GM23338 (cell line): ENCODE measurements at regions not wholly inside any gene's neighbourhood (a gene's known extent, or its start where the extent isn't known, plus 50 kb on each side); places are given as distances from the start of the nearest gene placed in this dataset.
A peak's percentile ranks its signal among the peaks of the same experiment; 100 is the strongest.

ENCODE experiments used
- ATAC-seq: fragments of 200-7000 bp; cut with Tn5 transposase; 3 replicates; pipeline ENCODE4 v1.9.1; 2020
- DNase-seq: peaks from one replicate; pipeline ENCODE4 v3.0.0-alpha.2; 2015; ENCODE audit warnings: low spot score
- H2AFZ ChIP-seq: fragments of 200-600 bp; sonication (generic); 2 replicates; pipeline ENCODE4 v1.8.0; 2016; ENCODE audit warnings: antibody characterized with exemption, mild to moderate bottlenecking, moderate library complexity
- H3F3A ChIP-seq: fragments of 200-600 bp; sonication (generic); replicated peaks from 2 replicates; pipeline ENCODE4 v1.8.0; 2017; ENCODE audit warnings: antibody characterized with exemption, mixed run types, low read depth
- H3K27ac ChIP-seq: fragments of 200-600 bp; sonication (generic); 2 replicates; pipeline ENCODE4 v1.6.1; 2016; ENCODE audit warnings: low read depth
- H3K27me3 ChIP-seq: fragments of 200-600 bp; sonication (generic); 2 replicates; pipeline ENCODE4 v1.8.0; 2016; ENCODE audit warnings: mild to moderate bottlenecking, mixed run types, moderate library complexity; ENCODE audit not compliant: insufficient read depth
- H3K36me3 ChIP-seq: fragments of 200-600 bp; sonication (generic); 2 replicates; pipeline ENCODE4 v1.8.0; 2016; ENCODE audit warnings: mild to moderate bottlenecking; ENCODE audit not compliant: insufficient read depth
- H3K4me1 ChIP-seq: fragments of 200-600 bp; sonication (generic); 2 replicates; pipeline ENCODE4 v1.8.0; 2016; ENCODE audit warnings: mild to moderate bottlenecking, moderate library complexity; ENCODE audit not compliant: insufficient read depth
- H3K4me2 ChIP-seq: fragments of 200-600 bp; sonication (generic); 2 replicates; pipeline ENCODE4 v1.7.1; 2017; ENCODE audit warnings: mixed run types
- H3K4me3 ChIP-seq: fragments of 200-600 bp; sonication (generic); 2 replicates; pipeline ENCODE4 v1.6.1; 2016; ENCODE audit warnings: mixed run types
- H3K79me2 ChIP-seq: fragments of 200-600 bp; sonication (generic); replicated peaks from 2 replicates; pipeline ENCODE4 v1.8.0; 2017; ENCODE audit warnings: mild to moderate bottlenecking; ENCODE audit not compliant: insufficient read depth
- H3K9me2 ChIP-seq: fragments of 200-600 bp; sonication (generic); 2 replicates; pipeline ENCODE4 v1.8.0; 2017; ENCODE audit not compliant: insufficient read depth
- H4K20me1 ChIP-seq: fragments of 200-600 bp; sonication (generic); replicated peaks from 2 replicates; pipeline ENCODE4 v1.8.0; 2017; ENCODE audit warnings: mild to moderate bottlenecking; ENCODE audit not compliant: insufficient read depth
- H3K27ac Mint-ChIP-seq: 2 replicates; pipeline ENCODE4 v1.8.0; 2020; ENCODE audit warnings: inconsistent platforms, mild to moderate bottlenecking, moderate library complexity, mixed read lengths
- H3K27me3 Mint-ChIP-seq: 3 replicates; pipeline ENCODE4 v1.8.0; 2022; ENCODE audit warnings: low read depth, mild to moderate bottlenecking, moderate library complexity, mixed read lengths, inconsistent platforms; ENCODE audit not compliant: insufficient read depth, poor library complexity
- H3K36me3 Mint-ChIP-seq: 3 replicates; pipeline ENCODE4 v1.8.0; 2021; ENCODE audit warnings: low read depth, mild to moderate bottlenecking, inconsistent platforms, moderate library complexity, mixed read lengths
- H3K4me1 Mint-ChIP-seq: 3 replicates; pipeline ENCODE4 v1.8.0; 2020; ENCODE audit warnings: mild to moderate bottlenecking, inconsistent platforms, mixed read lengths
- H3K4me3 Mint-ChIP-seq: 3 replicates; pipeline ENCODE4 v1.8.0; 2021; ENCODE audit warnings: moderate library complexity, mild to moderate bottlenecking, inconsistent platforms, mixed read lengths
- H3K9me3 Mint-ChIP-seq: 3 replicates; pipeline ENCODE4 v1.8.0; 2020; ENCODE audit warnings: moderate library complexity, mild to moderate bottlenecking, inconsistent platforms, mixed read lengths
- EZH2phosphoT487 ChIP-seq: fragments of 200-600 bp; sonication (generic); IDR thresholded peaks from one replicate; pipeline ENCODE4 v1.8.1; 2018; ENCODE audit warnings: antibody characterized with exemption; ENCODE audit not compliant: unreplicated experiment
- JUNB ChIP-seq: IDR thresholded peaks from one replicate; pipeline ENCODE4 v1.6.1; 2016; ENCODE audit warnings: antibody characterized with exemption; ENCODE audit not compliant: unreplicated experiment
- REST ChIP-seq: IDR thresholded peaks from one replicate; pipeline ENCODE4 v1.6.1; 2018; ENCODE audit warnings: antibody characterized with exemption; ENCODE audit not compliant: unreplicated experiment
- ZNF331 ChIP-seq: fragments of 250-450 bp; sonication (Bioruptor Pico); IDR thresholded peaks from 2 replicates; pipeline ENCODE4 v1.5.0; 2020; ENCODE audit warnings: low read depth, mild to moderate bottlenecking, moderate library complexity
- ZNF462 ChIP-seq: fragments of 250-450 bp; sonication (Bioruptor Pico); IDR thresholded peaks from 2 replicates; pipeline ENCODE4 v1.5.0; 2020; ENCODE audit warnings: mild to moderate bottlenecking, moderate library complexity

- no peak for TF ChIP-seq ZNF462 (CRISPR knock-in tag)
- TF ChIP-seq ZNF331 (CRISPR knock-in tag): no peak
These were observed 247.7 kb upstream of the HSF2 start (continued) for GRCh38 chr6:122151763-122152162.

- H3K9me3 Mint-ChIP-seq: no peaks in the 10 kb centered on the region
- peak; percentile 34 for DNase-seq
These were observed 245.9 kb upstream of the HSF2 start for GRCh38 chr6:122153557-122153956.

More at GRCh38 chr6:122153557-122153956, 245.9 kb upstream of the HSF2 start:
- Mint-ChIP-seq H3K4me1 (peaks cover 29% of the 10 kb centered on the region), H3K27ac (peak overlapping the region; percentile 80), H3K4me3 (no peak overlapping the region), H3K36me3 (no peaks in the 10 kb centered on the region), H3K27me3 (peaks cover 1% of the 10 kb centered on the region)
- TF ChIP-seq EZH2phosphoT487 (no peak), JUNB (no peak), REST (no peak)
- peak; percentile 40; the same call in 2 of the 3 replicates for ATAC-seq
- H3K4me2 ChIP-seq: no peak overlapping the region
- no peak overlapping the region for H3K27ac ChIP-seq
- H3K4me3 ChIP-seq: no peak overlapping the region
- no peaks in the 10 kb centered on the region for H4K20me1 ChIP-seq
- no peaks in the 10 kb centered on the region for H3K9me2 ChIP-seq
- H3K4me1 ChIP-seq: peaks cover 8% of the 10 kb centered on the region
- no peaks in the 10 kb centered on the region for H3K79me2 ChIP-seq
- H2AFZ ChIP-seq: no peak overlapping the region
- no peaks in the 10 kb centered on the region for H3F3A ChIP-seq
- H3K36me3 ChIP-seq: no peaks in the 10 kb centered on the region
- no peaks in the 10 kb centered on the region for H3K27me3 ChIP-seq
